Lower leg skin (tissue), 4 donors: ENCODE measurements at regions not wholly inside any gene's neighbourhood (a gene's known extent, or its start where the extent isn't known, plus 50 kb on each side); places are given as distances from the start of the nearest gene placed in this dataset.

Experiments used
- DNase-seq, 2 donors: peaks; one replicate each; pipeline ENCODE4 v3.0.0-alpha.2; 2019; ENCODE audit warnings: low spot score in 2 of 2
- H3K4me3 ChIP-seq: fragments of 200-600 bp; sonication (generic); 2 replicates; pipeline ENCODE4 v1.5.1; 2017; ENCODE audit warnings: mild to moderate bottlenecking, low read depth; ENCODE audit not compliant: poor library complexity, severe bottlenecking
- POLR2A ChIP-seq, 2 donors: fragments of 450-650 bp; IDR thresholded peaks; one replicate each; pipeline ENCODE4 v1.6.1; 2016 to 2017; ENCODE audit warnings: antibody characterized with exemption in 2 of 2, mild to moderate bottlenecking in 1 of 2, moderate library complexity in 1 of 2
- WGBS, 2 donors: methylation state at CpG; one replicate each; pipeline ENCODE4 v1.1.5; 2018; 5-methylcytosine and 5-hydroxymethylcytosine counted together
- intact Hi-C: fragments of 100-400 bp; cut with DNase I; formaldehyde crosslinking; loops from one replicate; pipeline ENCODE4 v1.15.0; 2023; ENCODE audit warnings: low total_unique reads
- TF ChIP-seq, protein P1 (sequence below), 3 donors: fragments of 450-650 bp; IDR thresholded peaks; one replicate each; pipeline ENCODE4 v1.5.1; 2016; ENCODE audit warnings: antibody characterized with exemption in 3 of 3, mild to moderate bottlenecking in 3 of 3, moderate library complexity in 2 of 3

DNA sequence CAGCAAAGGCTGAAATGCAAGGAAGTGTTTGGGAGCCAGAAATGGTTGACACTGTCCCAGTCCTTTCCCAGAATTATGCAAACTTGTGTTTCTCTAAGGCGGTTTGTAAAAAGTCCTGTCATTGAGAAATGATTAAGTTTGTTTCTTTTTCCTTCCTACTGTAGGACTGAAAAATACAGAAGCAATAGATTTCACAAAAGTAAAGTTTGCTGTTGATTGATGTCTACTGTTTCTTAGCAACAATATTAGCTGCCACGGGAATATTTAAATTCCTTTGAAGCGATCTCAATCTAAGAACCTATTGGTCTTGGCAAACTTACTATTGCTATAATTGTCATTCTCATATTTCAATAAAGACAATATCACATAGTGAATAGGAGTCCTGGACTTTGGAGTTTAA lies 100.7 kb upstream of the IL12A start:
- H3K4me3 ChIP-seq: no peak overlapping the region
- TF ChIP-seq, protein P1, sequence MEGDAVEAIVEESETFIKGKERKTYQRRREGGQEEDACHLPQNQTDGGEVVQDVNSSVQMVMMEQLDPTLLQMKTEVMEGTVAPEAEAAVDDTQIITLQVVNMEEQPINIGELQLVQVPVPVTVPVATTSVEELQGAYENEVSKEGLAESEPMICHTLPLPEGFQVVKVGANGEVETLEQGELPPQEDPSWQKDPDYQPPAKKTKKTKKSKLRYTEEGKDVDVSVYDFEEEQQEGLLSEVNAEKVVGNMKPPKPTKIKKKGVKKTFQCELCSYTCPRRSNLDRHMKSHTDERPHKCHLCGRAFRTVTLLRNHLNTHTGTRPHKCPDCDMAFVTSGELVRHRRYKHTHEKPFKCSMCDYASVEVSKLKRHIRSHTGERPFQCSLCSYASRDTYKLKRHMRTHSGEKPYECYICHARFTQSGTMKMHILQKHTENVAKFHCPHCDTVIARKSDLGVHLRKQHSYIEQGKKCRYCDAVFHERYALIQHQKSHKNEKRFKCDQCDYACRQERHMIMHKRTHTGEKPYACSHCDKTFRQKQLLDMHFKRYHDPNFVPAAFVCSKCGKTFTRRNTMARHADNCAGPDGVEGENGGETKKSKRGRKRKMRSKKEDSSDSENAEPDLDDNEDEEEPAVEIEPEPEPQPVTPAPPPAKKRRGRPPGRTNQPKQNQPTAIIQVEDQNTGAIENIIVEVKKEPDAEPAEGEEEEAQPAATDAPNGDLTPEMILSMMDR (IDR thresholded peaks at IDR 0.05): no peak
- no peak for TF ChIP-seq POLR2A (IDR thresholded peaks at IDR 0.05)
- DNase-seq: no peak
- WGBS, 2 donors: 63 to 67% methylated on average over 3 of the region's 3 CpGs
- intact Hi-C loops: loop anchor here (10.0 kb wide), 1 partner anchor 117 kb away; no protein-coding TSS in a partner anchor

DNA sequence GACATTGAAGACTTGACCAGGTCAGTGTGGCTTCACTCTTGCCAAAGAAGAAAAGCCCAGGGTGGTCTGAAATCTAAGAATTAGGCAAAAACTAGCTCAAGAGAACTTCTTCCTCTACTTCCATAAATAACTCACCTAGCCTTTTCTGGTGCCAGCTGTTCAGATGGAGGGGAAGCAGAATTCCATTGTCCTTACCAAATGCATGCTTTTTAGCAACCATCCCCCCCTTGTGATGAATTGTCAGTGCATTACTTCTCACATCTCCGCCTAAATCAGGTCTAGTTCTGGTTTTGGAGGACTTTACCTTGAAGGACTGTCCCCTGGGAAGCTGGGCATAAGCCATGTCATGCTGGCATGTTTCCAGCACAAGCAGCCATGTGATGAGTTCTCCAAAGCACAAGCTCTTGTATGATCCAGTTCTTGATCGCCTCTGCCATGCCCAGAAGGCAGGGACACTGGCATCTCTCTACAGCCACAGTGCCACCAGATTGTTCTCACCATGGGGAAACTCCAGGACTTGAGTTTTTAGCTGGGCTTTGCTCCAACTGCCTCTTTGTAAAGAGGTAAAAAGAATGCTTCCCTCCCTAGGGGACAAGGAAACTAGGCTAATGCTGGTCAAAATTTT lies 96.4 kb upstream of the IL12A start:
- TF ChIP-seq, protein P1 (IDR thresholded peaks at IDR 0.05): no peak
- no peak for TF ChIP-seq POLR2A (IDR thresholded peaks at IDR 0.05)
- intact Hi-C loops: no loop called here
- DNase-seq: no peak
- 59 to 62% methylated on average over 2 of the region's 2 CpGs for WGBS, 2 donors
- no peak overlapping the region for H3K4me3 ChIP-seq

DNA sequence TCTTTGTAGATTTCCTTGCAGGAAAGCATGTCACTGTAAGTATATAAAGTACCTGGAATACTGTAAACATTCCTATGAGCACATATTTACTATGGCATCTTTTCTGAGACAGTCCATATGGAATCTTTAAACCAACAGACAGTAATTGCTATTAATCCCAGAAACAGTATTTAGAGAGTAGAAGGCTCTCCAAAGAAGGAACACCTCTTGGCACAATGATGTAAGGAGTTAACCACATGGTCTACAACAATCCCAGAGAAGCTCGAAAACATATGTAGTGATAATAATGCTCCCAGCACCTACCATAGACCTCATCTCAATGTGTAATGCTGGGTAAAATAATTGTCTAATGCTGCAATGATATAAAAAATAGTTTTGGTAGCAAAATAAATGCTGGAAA lies 95.8 kb upstream of the IL12A start:
- no peak overlapping the region for H3K4me3 ChIP-seq
- DNase-seq: no peak
- no peak for TF ChIP-seq POLR2A (IDR thresholded peaks at IDR 0.05)
- TF ChIP-seq, protein P1 (IDR thresholded peaks at IDR 0.05): no peak
- WGBS, 2 donors: 68 to 87% methylated on average over 1 of the region's 1 CpG
- intact Hi-C loops: no loop called here

DNA sequence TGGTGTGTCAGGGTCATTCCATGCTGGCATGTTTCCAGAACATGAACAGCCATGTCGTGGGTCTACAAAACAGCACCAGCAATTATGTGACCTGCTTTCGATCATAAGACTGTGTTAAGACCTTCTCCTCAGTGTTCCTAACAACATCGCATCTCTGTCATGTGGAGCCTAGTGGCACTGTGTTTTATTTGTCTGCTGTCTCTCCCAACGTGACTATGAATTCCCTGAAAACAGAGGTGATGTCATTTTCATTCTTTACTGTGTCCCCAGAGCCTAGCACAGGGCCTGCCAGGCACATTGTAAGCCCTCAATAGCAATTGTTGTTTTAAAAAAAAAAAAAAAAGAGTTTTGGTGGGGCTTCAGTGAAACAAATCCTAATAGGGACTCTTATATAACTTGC lies 94.2 kb upstream of the IL12A start:
- 74% methylated on average over 4 of the region's 4 CpGs for WGBS, 2 donors
- no peak for TF ChIP-seq POLR2A (IDR thresholded peaks at IDR 0.05)
- TF ChIP-seq, protein P1 (IDR thresholded peaks at IDR 0.05): no peak
- DNase-seq: no peak
- intact Hi-C loops: no loop called here
- no peak overlapping the region for H3K4me3 ChIP-seq

DNA sequence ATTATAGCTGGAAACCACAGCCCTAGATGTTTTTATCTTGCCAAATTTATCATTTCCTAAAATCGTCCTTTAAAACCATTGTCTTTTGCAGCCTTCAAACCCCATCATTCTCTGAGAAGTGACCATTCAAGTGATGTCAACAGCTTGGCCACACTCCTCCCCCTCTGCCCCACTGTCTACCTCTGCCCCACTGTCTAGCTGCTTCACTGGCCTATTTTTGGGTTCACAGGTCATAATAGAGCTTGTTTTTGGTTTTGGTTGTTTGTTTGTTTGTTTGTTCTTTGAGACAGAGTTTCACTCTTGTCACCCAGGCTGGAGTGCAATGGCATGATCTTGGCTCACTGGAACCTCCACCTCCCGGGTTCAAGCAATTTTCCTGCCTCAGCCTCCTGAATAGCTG lies 93.2 kb upstream of the IL12A start:
- 81 to 82% methylated on average over 2 of the region's 2 CpGs for WGBS, 2 donors
- no peak for DNase-seq
- TF ChIP-seq, protein P1 (IDR thresholded peaks at IDR 0.05): no peak
- no peak for TF ChIP-seq POLR2A (IDR thresholded peaks at IDR 0.05)
- no peak overlapping the region for H3K4me3 ChIP-seq
- intact Hi-C loops: no loop called here

DNA sequence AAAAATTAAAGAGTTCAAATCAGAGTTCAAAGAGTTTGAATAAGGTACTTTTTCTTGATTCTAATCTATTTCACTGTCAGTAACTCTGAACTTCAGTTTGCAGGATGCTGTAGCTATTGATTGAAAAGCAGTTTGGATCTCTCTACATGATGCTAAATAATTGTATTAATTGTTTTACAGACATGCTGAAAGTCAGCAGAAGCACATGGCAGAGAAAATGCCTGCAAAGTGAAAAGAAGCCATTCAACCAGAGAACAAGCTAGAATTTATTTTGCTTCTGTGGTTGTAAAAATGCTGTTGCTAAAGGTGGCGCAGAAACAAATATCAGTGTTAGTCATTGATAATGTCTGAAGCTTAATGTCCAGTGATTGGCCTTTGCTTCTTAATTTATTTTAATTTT lies 92.1 kb upstream of the IL12A start:
- TF ChIP-seq, protein P1 (IDR thresholded peaks at IDR 0.05): no peak
- DNase-seq: no peak
- H3K4me3 ChIP-seq: no peak overlapping the region
- intact Hi-C loops: no loop called here
- 90 to 98% methylated on average over 1 of the region's 1 CpG for WGBS, 2 donors
